RWPE2 (cell line): ENCODE measurements at regions not wholly inside any gene's neighbourhood (a gene's known extent, or its start where the extent isn't known, plus 50 kb on each side); places are given as distances from the start of the nearest gene placed in this dataset.

ENCODE experiments used
- ATAC-seq: fragments of 200-7000 bp; cut with Tn5 transposase; 3 replicates; pipeline ENCODE4 v1.9.1; 2021; ENCODE audit warnings: low read depth
- DNase-seq: peaks from one replicate; pipeline ENCODE4 v3.0.0-alpha.2; 2020; ENCODE audit warnings: low spot score
- H3K27ac ChIP-seq: fragments of 450-650 bp; 2 replicates; pipeline ENCODE4 v1.5.1; 2017; ENCODE audit warnings: mild to moderate bottlenecking; ENCODE audit not compliant: poor library complexity, severe bottlenecking
- H3K27me3 ChIP-seq: fragments of 250-450 bp; sonication (Bioruptor Pico); 2 replicates; pipeline ENCODE4 v1.5.1; 2021; ENCODE audit warnings: mild to moderate bottlenecking, moderate library complexity; ENCODE audit not compliant: insufficient read depth, poor library complexity, severe bottlenecking
- H3K36me3 ChIP-seq: fragments of 250-450 bp; sonication (Bioruptor Pico); 2 replicates; pipeline ENCODE4 v1.5.1; 2020; ENCODE audit warnings: low read depth, mild to moderate bottlenecking, moderate library complexity
- H3K4me1 ChIP-seq: fragments of 250-450 bp; sonication (Bioruptor Pico); 2 replicates; pipeline ENCODE4 v1.5.1; 2021; ENCODE audit warnings: mild to moderate bottlenecking, moderate library complexity; ENCODE audit not compliant: insufficient read depth, poor library complexity, severe bottlenecking
- H3K4me3 ChIP-seq: fragments of 250-450 bp; sonication (Bioruptor Pico); 2 replicates; pipeline ENCODE4 v1.5.1; 2021; ENCODE audit warnings: mild to moderate bottlenecking, moderate library complexity; ENCODE audit not compliant: severe bottlenecking
- H3K9me3 ChIP-seq: fragments of 250-450 bp; sonication (Bioruptor Pico); 2 replicates; pipeline ENCODE4 v1.5.1; 2021; ENCODE audit warnings: mild to moderate bottlenecking, moderate library complexity; ENCODE audit not compliant: severe bottlenecking
- CTCF ChIP-seq: fragments of 450-650 bp; IDR thresholded peaks from one replicate; pipeline ENCODE4 v1.5.1; 2017; ENCODE audit warnings: mild to moderate bottlenecking, moderate library complexity; ENCODE audit not compliant: poor library complexity, severe bottlenecking

DNA sequence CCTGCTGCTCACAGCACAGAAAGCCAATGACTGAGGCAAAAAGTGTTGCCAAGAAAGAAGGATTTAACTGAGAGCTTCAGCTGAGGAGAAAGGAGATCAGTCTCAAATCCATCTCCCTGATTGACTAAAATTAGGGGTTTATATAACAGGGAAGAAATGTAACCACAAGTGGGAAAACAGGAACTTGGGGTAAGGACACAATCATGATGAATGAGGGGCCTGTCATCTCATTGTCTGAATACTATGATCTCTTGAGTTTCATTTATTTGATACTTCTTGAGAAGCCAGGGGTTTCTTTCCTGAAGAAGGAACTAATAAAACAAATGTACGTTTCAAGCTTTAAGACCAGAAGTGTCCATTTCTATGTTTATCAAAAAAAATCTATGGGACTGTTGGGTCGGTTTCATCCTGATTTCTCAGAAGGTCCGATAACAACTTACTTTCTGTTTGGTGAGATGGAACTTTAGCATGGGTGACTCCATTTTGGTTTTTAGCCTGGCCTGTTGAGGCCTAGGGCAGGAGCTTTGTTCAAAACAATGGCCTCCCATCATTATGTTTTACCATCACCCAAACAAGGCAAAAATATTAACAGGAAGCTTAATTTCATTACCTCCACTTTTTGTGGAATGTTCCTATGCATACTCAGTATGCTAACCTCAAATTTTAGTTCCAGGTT lies 76.6 kb upstream of the PIAS1 start:
- no peak for ATAC-seq
- Histone ChIP-seq H3K9me3 (no peaks in the 10 kb centered on the region), H3K27ac (no peak overlapping the region), H3K4me1 (no peaks in the 10 kb centered on the region), H3K27me3 (no peaks in the 10 kb centered on the region), H3K4me3 (no peak overlapping the region), H3K36me3 (no peaks in the 10 kb centered on the region)
- DNase-seq: no peak
- no peak for TF ChIP-seq CTCF

DNA sequence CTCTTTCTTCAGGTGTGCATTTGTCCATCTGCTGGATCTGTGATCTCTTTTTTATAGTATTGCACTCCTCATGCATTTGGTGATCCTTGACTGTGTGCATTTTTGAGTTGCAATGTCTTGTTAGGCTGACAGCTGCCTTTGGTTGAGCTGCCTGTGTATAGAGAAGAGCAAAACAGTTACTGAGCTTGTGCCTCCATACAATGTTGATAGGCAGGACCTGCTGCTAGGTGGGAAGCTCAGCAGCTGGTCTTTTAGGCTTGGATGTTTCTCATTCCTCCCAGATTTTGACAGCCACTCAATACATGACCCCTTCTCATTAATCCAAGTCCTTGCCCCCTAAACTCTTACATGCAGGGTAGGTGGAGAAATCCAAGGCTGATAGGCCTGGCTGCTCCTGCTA lies 74.8 kb upstream of the PIAS1 start:
- ATAC-seq (no peak), DNase-seq (no peak)
- Histone ChIP-seq H3K27ac (no peak overlapping the region), H3K27me3 (no peaks in the 10 kb centered on the region), H3K9me3 (no peaks in the 10 kb centered on the region), H3K36me3 (no peaks in the 10 kb centered on the region), H3K4me1 (no peaks in the 10 kb centered on the region), H3K4me3 (no peak overlapping the region)
- no peak for TF ChIP-seq CTCF

GRCh38 chr15:67980171-67980570 lies 73.9 kb upstream of the PIAS1 start:
- Histone ChIP-seq H3K27me3 (no peaks in the 10 kb centered on the region), H3K9me3 (no peaks in the 10 kb centered on the region), H3K4me1 (no peaks in the 10 kb centered on the region), H3K36me3 (no peaks in the 10 kb centered on the region), H3K4me3 (no peak overlapping the region), H3K27ac (no peak overlapping the region)
- ATAC-seq (no peak), DNase-seq (no peak)
- TF ChIP-seq CTCF: no peak

- DNase-seq (no peak), ATAC-seq (no peak)
- no peaks in the 10 kb centered on the region for H3K4me1 ChIP-seq
- no peak for TF ChIP-seq CTCF
- H3K27ac ChIP-seq: no peak overlapping the region
- H3K4me3 ChIP-seq: no peak overlapping the region
- no peaks in the 10 kb centered on the region for H3K27me3 ChIP-seq
- no peaks in the 10 kb centered on the region for H3K9me3 ChIP-seq
- H3K36me3 ChIP-seq: no peaks in the 10 kb centered on the region
Observed at GRCh38 chr15:67980773-67981685, 73.1 kb upstream of the PIAS1 start.
